ENCODE measurements at regions not wholly inside any gene's neighbourhood (a gene's known extent, or its start where the extent isn't known, plus 50 kb on each side); places are given as distances from the start of the nearest gene placed in this dataset.

DNA sequence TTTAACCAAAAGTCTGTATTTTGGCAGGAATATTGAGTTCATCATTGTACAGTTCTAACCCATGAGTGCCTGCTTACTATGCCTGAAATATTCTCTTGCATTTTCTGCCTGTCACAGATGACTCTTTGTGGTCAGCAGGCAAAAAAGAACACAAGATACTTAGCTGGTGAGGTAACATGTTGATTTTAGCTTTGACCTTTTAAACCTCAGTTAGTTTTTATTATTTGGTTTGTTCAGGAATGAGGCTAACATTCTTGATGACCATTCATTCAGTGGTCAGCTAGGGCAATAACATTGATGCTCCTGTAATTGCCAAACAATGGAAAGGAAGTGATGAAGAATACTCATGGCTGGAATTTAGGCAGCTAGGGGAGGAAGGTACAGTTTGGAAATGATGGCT is 491.2 kb downstream of the PIK3C3 start:
- Histone ChIP-seq H3K4me3 (ENCODE audit: low read length in 3 of 3) (no peak overlapping the region), H3K27me3 (ENCODE audit: control insufficient read depth, insufficient read depth, low read length) (no peaks in the 10 kb centered on the region), H3K27ac (ENCODE audit: low read depth in 2 of 2, low read length in 2 of 2) (no peak overlapping the region), H3K36me3 (ENCODE audit: control insufficient read depth in 2 of 3, insufficient read depth in 3 of 3, low read length in 3 of 3) (no peaks in the 10 kb centered on the region), H3K9ac (ENCODE audit: low read length in 3 of 3) (no peak overlapping the region), H3K9me3 (ENCODE audit: control insufficient read depth in 2 of 3, insufficient read depth in 1 of 3, low read length in 3 of 3) (peaks cover 0 to 12% (median 0%) of the 10 kb centered on the region in 3 donors), H3K4me1 (ENCODE audit: control insufficient read depth in 2 of 3, insufficient read depth in 2 of 3, low read depth in 1 of 3, low read length in 3 of 3) (no peaks in the 10 kb centered on the region)
- TF ChIP-seq, protein P1, sequence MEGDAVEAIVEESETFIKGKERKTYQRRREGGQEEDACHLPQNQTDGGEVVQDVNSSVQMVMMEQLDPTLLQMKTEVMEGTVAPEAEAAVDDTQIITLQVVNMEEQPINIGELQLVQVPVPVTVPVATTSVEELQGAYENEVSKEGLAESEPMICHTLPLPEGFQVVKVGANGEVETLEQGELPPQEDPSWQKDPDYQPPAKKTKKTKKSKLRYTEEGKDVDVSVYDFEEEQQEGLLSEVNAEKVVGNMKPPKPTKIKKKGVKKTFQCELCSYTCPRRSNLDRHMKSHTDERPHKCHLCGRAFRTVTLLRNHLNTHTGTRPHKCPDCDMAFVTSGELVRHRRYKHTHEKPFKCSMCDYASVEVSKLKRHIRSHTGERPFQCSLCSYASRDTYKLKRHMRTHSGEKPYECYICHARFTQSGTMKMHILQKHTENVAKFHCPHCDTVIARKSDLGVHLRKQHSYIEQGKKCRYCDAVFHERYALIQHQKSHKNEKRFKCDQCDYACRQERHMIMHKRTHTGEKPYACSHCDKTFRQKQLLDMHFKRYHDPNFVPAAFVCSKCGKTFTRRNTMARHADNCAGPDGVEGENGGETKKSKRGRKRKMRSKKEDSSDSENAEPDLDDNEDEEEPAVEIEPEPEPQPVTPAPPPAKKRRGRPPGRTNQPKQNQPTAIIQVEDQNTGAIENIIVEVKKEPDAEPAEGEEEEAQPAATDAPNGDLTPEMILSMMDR (IDR thresholded peaks at IDR 0.05; ENCODE audit: borderline replicate concordance, extremely low read depth, insufficient read depth) = no peak
- DNase-seq (peak in 2 of 5 donors; percentile 12 to 29), FAIRE-seq (no peak)
- intact Hi-C loops (cut with DNase I) = no loop called here

DNA sequence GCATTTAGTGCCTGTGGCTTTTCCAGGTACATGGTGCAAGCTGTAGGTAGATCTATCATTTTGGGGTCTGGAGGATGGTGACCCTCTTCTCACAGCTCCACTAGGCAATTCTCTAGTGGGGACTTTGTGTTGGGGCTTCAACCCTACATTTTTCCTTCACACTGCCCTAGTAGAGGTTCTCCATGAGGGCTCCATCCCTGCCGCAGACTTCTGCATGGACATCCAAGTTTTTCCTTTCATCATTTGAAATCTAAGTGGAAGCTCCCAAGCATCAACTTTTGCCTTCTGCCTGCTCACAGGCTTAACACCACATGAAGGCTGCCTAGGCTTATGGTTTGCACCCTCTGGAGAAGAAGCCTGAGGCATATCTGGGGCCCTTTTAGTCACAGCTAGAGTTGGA is 492.7 kb downstream of the PIK3C3 start:
- TF ChIP-seq, protein P1 (IDR thresholded peaks at IDR 0.05; ENCODE audit: borderline replicate concordance, extremely low read depth, insufficient read depth) = no peak
- no peaks in the 10 kb centered on the region for H3K27me3 ChIP-seq (ENCODE audit: control insufficient read depth, insufficient read depth, low read length)
- intact Hi-C loops (cut with DNase I) = no loop called here
- H3K4me1 ChIP-seq (ENCODE audit: control insufficient read depth in 2 of 3, insufficient read depth in 2 of 3, low read depth in 1 of 3, low read length in 3 of 3) = no peaks in the 10 kb centered on the region
- no peak overlapping the region for H3K4me3 ChIP-seq (ENCODE audit: low read length in 3 of 3)
- FAIRE-seq = no peak
- H3K36me3 ChIP-seq (ENCODE audit: control insufficient read depth in 2 of 3, insufficient read depth in 3 of 3, low read length in 3 of 3) = no peaks in the 10 kb centered on the region
- DNase-seq = no peak
- H3K27ac ChIP-seq (ENCODE audit: low read depth in 2 of 2, low read length in 2 of 2) = no peak overlapping the region
- no peak overlapping the region for H3K9ac ChIP-seq (ENCODE audit: low read length in 3 of 3)
- peaks cover 0 to 12% (median 0%) of the 10 kb centered on the region in 3 donors for H3K9me3 ChIP-seq (ENCODE audit: control insufficient read depth in 2 of 3, insufficient read depth in 1 of 3, low read length in 3 of 3)

DNA sequence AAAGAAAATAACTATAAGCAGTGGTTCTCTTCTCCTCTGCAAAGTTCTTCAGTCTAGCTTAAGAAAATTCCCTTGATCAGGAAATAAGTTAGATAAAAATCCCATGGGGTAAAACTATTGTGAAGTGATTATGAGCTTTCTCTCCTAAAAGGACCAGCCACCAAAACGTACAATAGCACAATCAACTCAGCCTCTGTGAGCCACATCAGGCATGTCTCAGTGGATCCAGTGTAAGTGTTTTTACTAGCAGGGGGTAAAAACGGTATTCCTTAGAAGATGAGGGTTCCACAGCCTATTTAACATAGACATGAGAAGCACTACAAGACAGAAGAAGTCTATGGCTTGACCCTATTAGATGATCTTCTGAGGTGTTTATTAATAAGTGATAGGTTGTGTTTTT is 503.2 kb downstream of the PIK3C3 start:
- no peak overlapping the region for H3K27ac ChIP-seq (ENCODE audit: low read depth in 2 of 2, low read length in 2 of 2)
- H3K36me3 ChIP-seq (ENCODE audit: control insufficient read depth in 2 of 3, insufficient read depth in 3 of 3, low read length in 3 of 3) = no peaks in the 10 kb centered on the region
- intact Hi-C loops (cut with DNase I) = no loop called here
- TF ChIP-seq, protein P1 (IDR thresholded peaks at IDR 0.05; ENCODE audit: borderline replicate concordance, extremely low read depth, insufficient read depth) = no peak
- H3K4me1 ChIP-seq (ENCODE audit: control insufficient read depth in 2 of 3, insufficient read depth in 2 of 3, low read depth in 1 of 3, low read length in 3 of 3) = no peaks in the 10 kb centered on the region
- no peak overlapping the region for H3K9ac ChIP-seq (ENCODE audit: low read length in 3 of 3)
- no peaks in the 10 kb centered on the region for H3K9me3 ChIP-seq (ENCODE audit: control insufficient read depth in 2 of 3, insufficient read depth in 1 of 3, low read length in 3 of 3)
- no peaks in the 10 kb centered on the region for H3K27me3 ChIP-seq (ENCODE audit: control insufficient read depth, insufficient read depth, low read length)
- FAIRE-seq = no peak
- no peak for DNase-seq
- H3K4me3 ChIP-seq (ENCODE audit: low read length in 3 of 3) = no peak overlapping the region

DNA sequence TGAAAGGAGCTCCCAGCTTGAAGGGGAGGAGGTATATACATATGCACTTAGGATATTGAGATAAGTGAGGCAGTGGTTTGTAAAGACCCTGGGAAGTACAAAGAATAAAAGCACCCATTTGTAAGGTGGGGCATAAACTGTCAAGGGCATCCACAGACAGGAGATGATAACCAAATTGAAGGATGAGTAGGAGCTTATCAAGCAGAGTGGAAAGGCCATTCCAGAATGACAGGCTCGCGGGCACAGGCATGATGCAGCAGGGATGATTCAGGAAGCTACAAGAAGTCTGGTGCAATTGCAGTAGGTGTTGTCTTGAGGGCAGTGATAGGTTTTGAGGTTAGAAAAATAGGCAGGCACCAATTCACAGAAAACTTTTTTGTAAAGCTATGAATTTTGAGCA is 504.8 kb downstream of the PIK3C3 start:
- FAIRE-seq (no peak), DNase-seq (no peak)
- Histone ChIP-seq H3K9me3 (ENCODE audit: control insufficient read depth in 2 of 3, insufficient read depth in 1 of 3, low read length in 3 of 3) (no peaks in the 10 kb centered on the region), H3K4me1 (ENCODE audit: control insufficient read depth in 2 of 3, insufficient read depth in 2 of 3, low read depth in 1 of 3, low read length in 3 of 3) (no peaks in the 10 kb centered on the region), H3K4me3 (ENCODE audit: low read length in 3 of 3) (no peak overlapping the region), H3K27me3 (ENCODE audit: control insufficient read depth, insufficient read depth, low read length) (no peaks in the 10 kb centered on the region), H3K36me3 (ENCODE audit: control insufficient read depth in 2 of 3, insufficient read depth in 3 of 3, low read length in 3 of 3) (no peaks in the 10 kb centered on the region), H3K9ac (ENCODE audit: low read length in 3 of 3) (no peak overlapping the region), H3K27ac (ENCODE audit: low read depth in 2 of 2, low read length in 2 of 2) (no peak overlapping the region)
- intact Hi-C loops (cut with DNase I) = no loop called here
- TF ChIP-seq, protein P1 (IDR thresholded peaks at IDR 0.05; ENCODE audit: borderline replicate concordance, extremely low read depth, insufficient read depth) = no peak
